Thyroid gland (tissue), 4 donors: ENCODE measurements at regions not wholly inside any gene's neighbourhood (a gene's known extent, or its start where the extent isn't known, plus 50 kb on each side); places are given as distances from the start of the nearest gene placed in this dataset.

Experiments used
- POLR2A ChIP-seq, 2 donors: fragments of 450-650 bp; IDR thresholded peaks; one replicate each; pipeline ENCODE4 v1.6.1; 2017; ENCODE audit warnings: antibody characterized with exemption in 2 of 2, mild to moderate bottlenecking in 2 of 2, moderate library complexity in 1 of 2
- TF ChIP-seq, protein P1 (sequence below), 6 experiments: fragments of 200-600 bp in 3 of 6; fragments of 450-650 bp in 3 of 6; sonication (generic) in 3 of 6; IDR thresholded peaks; one replicate each; pipeline ENCODE4 v1.5.1; 2016 to 2019; ENCODE audit warnings: antibody characterized with exemption in 6 of 6, mild to moderate bottlenecking in 2 of 6, inconsistent platforms in 1 of 6, moderate library complexity in 1 of 6

DNA sequence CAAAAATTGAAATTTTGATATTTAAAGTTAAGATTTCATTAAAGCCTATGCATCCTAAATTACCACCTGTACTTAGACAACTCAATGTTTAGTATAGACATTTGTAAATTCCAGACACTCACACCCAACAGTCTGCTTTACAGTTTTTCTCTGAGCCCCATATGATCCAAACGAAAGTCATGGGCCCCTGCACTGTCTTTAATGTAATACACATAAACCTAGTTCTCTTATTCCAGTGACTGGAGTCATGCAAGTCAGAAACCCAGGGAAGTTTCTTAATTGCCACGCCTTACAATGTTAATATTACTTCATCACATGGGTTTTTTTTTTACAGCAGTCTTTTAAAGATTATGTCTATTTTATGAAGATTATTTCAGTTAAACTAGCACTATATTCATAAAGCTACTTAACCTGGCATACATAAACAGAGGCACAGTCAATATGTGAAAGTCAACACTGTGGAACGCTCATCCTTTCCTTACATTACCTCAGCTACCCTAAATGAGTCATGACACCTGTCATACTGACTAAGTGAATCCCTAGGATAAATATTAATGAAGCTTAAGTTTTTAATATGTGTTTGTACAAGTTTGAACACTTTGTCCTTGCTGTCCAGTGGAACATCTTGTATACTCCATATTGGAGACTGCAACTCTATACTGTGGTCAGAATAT is 67.7 kb upstream of the H2AZ1 start:
- TF ChIP-seq POLR2A (IDR thresholded peaks at IDR 0.05): no peak
- TF ChIP-seq, protein P1, sequence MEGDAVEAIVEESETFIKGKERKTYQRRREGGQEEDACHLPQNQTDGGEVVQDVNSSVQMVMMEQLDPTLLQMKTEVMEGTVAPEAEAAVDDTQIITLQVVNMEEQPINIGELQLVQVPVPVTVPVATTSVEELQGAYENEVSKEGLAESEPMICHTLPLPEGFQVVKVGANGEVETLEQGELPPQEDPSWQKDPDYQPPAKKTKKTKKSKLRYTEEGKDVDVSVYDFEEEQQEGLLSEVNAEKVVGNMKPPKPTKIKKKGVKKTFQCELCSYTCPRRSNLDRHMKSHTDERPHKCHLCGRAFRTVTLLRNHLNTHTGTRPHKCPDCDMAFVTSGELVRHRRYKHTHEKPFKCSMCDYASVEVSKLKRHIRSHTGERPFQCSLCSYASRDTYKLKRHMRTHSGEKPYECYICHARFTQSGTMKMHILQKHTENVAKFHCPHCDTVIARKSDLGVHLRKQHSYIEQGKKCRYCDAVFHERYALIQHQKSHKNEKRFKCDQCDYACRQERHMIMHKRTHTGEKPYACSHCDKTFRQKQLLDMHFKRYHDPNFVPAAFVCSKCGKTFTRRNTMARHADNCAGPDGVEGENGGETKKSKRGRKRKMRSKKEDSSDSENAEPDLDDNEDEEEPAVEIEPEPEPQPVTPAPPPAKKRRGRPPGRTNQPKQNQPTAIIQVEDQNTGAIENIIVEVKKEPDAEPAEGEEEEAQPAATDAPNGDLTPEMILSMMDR (IDR thresholded peaks at IDR 0.05): no peak
